ENCODE measurements at regions not wholly inside any gene's neighbourhood (a gene's known extent, or its start where the extent isn't known, plus 50 kb on each side); places are given as distances from the start of the nearest gene placed in this dataset.

GRCh38 chr7:33784000-33784399, 121.3 kb upstream of the BMPER start:
- 29% methylated on average over 2 of the region's 2 CpGs for whole genome bisulfite sequencing (ENCODE audit: low lambda C conversion rate)
- Histone ChIP-seq H3K4me3 (replicated peaks in 1 of 3; ENCODE audit: insufficient read depth in 1 of 3, low read depth in 2 of 3, low read length in 3 of 3) (no peak overlapping the region), H3K9me3 (ENCODE audit: low read length) (no peaks in the 10 kb centered on the region), H2AFZ (ENCODE audit: low read length) (no peak overlapping the region), H3K27me3 (ENCODE audit: control insufficient read depth in 1 of 2, insufficient read depth in 2 of 2, low read length in 2 of 2) (peaks cover 0 to 5% of the 10 kb centered on the region in 2 experiments; a peak in 1 of 5 replicates), H4K20me1 (ENCODE audit: insufficient read depth, low read length) (no peaks in the 10 kb centered on the region), H3K79me2 (ENCODE audit: insufficient read depth, low read length) (no peaks in the 10 kb centered on the region), H3K4me2 (ENCODE audit: low read depth, low read length) (no peak overlapping the region), H3K9ac (ENCODE audit: insufficient read depth, low read depth, low read length) (no peak overlapping the region), H3K36me3 (replicated peaks in 1 of 2; ENCODE audit: control insufficient read depth in 1 of 2, insufficient read depth in 2 of 2, low read length in 2 of 2) (no peaks in the 10 kb centered on the region), H3K27ac (ENCODE audit: extremely low read length, insufficient read depth, low read length) (no peak overlapping the region), H3K4me1 (ENCODE audit: insufficient read depth, low read length) (no peaks in the 10 kb centered on the region)
- intact Hi-C loops (cut with micrococcal nuclease; ENCODE audit: unreplicated experiment) = no loop called here
- TF ChIP-seq ZNF3 (CRISPR knock-in tag; IDR thresholded peaks at IDR 0.05) = no peak
- TF ChIP-seq HES4 (CRISPR knock-in tag; IDR thresholded peaks at IDR 0.05; ENCODE audit: borderline replicate concordance) = no peak
- TF ChIP-seq EHMT2 (IDR thresholded peaks at IDR 0.05; ENCODE audit: borderline replicate concordance, low read depth, low read length) = no peak
- no peak for TF ChIP-seq IRX3 (CRISPR knock-in tag; IDR thresholded peaks at IDR 0.05; ENCODE audit: borderline replicate concordance, low read depth)
- no peak for TF ChIP-seq SIX1 (CRISPR knock-in tag; IDR thresholded peaks at IDR 0.05; ENCODE audit: borderline replicate concordance)
- TF ChIP-seq BORCS8-MEF2B (CRISPR knock-in tag; IDR thresholded peaks at IDR 0.05) = no peak
- no peak for TF ChIP-seq MIER3 (CRISPR knock-in tag; IDR thresholded peaks at IDR 0.05; ENCODE audit: borderline replicate concordance)
- DNase-seq (ENCODE audit: low spot score) (no peak), ATAC-seq (no peak), FAIRE-seq (no peak)
- CTCF ChIA-PET (ENCODE audit: low intra/inter-chr PET ratio, low total read pairs) = no interaction called here
- POLR2A ChIA-PET = no interaction called here
- in situ Hi-C loops (cut with HindIII; ENCODE audit: extremely low pct_ligation_motif_present, low pct_unique_long_range_greater_than_20kb) = no loop called here
- no TSS peak for BruUV-seq (replicated peaks)

GRCh38 chr7:33788531-33788930, 116.8 kb upstream of the BMPER start:
- Histone ChIP-seq H3K36me3 (replicated peaks in 1 of 2; ENCODE audit: control insufficient read depth in 1 of 2, insufficient read depth in 2 of 2, low read length in 2 of 2) (no peaks in the 10 kb centered on the region), H3K9ac (ENCODE audit: insufficient read depth, low read depth, low read length) (no peak overlapping the region), H3K4me3 (replicated peaks in 1 of 3; ENCODE audit: insufficient read depth in 1 of 3, low read depth in 2 of 3, low read length in 3 of 3) (no peak overlapping the region), H3K27me3 (ENCODE audit: control insufficient read depth in 1 of 2, insufficient read depth in 2 of 2, low read length in 2 of 2) (peaks cover 0 to 5% of the 10 kb centered on the region in 2 experiments; a peak in 1 of 5 replicates), H3K4me2 (ENCODE audit: low read depth, low read length) (no peak overlapping the region), H4K20me1 (ENCODE audit: insufficient read depth, low read length) (no peaks in the 10 kb centered on the region), H3K4me1 (ENCODE audit: insufficient read depth, low read length) (no peaks in the 10 kb centered on the region), H2AFZ (ENCODE audit: low read length) (no peak overlapping the region), H3K79me2 (ENCODE audit: insufficient read depth, low read length) (no peaks in the 10 kb centered on the region), H3K9me3 (ENCODE audit: low read length) (no peaks in the 10 kb centered on the region), H3K27ac (ENCODE audit: extremely low read length, insufficient read depth, low read length) (no peak overlapping the region)
- DNase-seq (ENCODE audit: low spot score) (no peak), ATAC-seq (no peak), FAIRE-seq (no peak)
- in situ Hi-C loops (cut with HindIII; ENCODE audit: extremely low pct_ligation_motif_present, low pct_unique_long_range_greater_than_20kb) = no loop called here
- ChIA-PET CTCF (ENCODE audit: low intra/inter-chr PET ratio, low total read pairs) (no interaction called here), POLR2A (no interaction called here)
- no TSS peak for BruUV-seq (replicated peaks)
- 35% methylated on average over 2 of the region's 6 CpGs for WGBS (ENCODE audit: low lambda C conversion rate)
- intact Hi-C loops (cut with micrococcal nuclease; ENCODE audit: unreplicated experiment) = no loop called here
- TF ChIP-seq PBX2 (CRISPR knock-in tag; IDR thresholded peaks at IDR 0.05) = no peak
- no peak for TF ChIP-seq TRIM24 (CRISPR knock-in tag; IDR thresholded peaks at IDR 0.05)
- TF ChIP-seq RNF219 (CRISPR knock-in tag; IDR thresholded peaks at IDR 0.05) = no peak
- TF ChIP-seq CHCHD3 (CRISPR knock-in tag; IDR thresholded peaks at IDR 0.05) = no peak
- no peak for TF ChIP-seq ZNF572 (CRISPR knock-in tag; IDR thresholded peaks at IDR 0.05)
- TF ChIP-seq ZC3H4 (CRISPR knock-in tag; IDR thresholded peaks at IDR 0.05; ENCODE audit: borderline replicate concordance) = no peak

Data from HepG2 (cell line).